HG03469 (cell line): ENCODE measurements at regions not wholly inside any gene's neighbourhood (a gene's known extent, or its start where the extent isn't known, plus 50 kb on each side); places are given as distances from the start of the nearest gene placed in this dataset.
"Not testable (repeated sequence)": the region's sequence is repeated elsewhere in the genome, so short reads cannot be mapped to it uniquely, and the experiment has no call there.

Source experiments
- ATAC-seq: cut with Tn5 transposase; IDR thresholded peaks from one replicate; pipeline ENCODE4 v1.9.1; 2021; ENCODE audit warnings: mild to moderate bottlenecking, moderate library complexity, moderate number of reproducible peaks; ENCODE audit not compliant: unreplicated experiment

DNA sequence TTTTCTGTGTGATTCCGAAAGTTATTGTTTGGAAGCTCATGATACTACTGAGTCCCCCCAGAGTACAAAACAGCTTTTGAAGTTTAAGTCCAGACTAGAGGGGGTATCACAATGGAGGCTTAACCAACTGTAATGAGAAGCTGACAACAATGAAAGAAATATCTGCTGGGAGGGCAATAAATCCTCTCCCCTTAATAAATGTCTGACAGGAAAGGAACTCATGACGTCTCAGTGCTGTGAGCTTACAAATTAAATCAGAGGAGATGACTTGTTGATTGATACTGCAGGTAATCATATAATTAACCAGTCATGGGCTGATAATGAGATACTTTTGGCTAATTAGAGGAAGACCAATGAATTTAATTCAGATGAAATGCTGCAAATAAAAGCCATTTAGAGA, 102.6 kb upstream of the WDR11 start:
- no peak for ATAC-seq

DNA sequence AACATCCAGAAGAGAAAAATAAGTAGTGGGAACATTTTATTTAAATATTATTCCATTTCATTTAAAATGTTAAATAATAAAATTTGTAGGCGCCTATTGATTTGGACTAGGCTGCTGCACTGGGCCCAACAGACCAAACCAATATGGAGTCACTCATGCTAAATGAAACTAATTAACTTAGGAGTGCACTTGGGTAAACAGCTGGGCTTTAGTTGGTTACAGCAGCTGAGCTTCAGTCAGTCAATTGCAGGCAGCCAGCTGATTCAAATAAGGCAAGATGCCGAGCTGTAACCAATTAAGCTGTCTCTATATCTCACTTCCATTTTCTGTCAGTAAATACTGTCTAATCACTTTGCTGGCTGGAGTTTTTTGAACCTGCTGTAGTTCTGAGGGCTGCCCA, 102.1 kb upstream of the WDR11 start:
- no peak for ATAC-seq

DNA sequence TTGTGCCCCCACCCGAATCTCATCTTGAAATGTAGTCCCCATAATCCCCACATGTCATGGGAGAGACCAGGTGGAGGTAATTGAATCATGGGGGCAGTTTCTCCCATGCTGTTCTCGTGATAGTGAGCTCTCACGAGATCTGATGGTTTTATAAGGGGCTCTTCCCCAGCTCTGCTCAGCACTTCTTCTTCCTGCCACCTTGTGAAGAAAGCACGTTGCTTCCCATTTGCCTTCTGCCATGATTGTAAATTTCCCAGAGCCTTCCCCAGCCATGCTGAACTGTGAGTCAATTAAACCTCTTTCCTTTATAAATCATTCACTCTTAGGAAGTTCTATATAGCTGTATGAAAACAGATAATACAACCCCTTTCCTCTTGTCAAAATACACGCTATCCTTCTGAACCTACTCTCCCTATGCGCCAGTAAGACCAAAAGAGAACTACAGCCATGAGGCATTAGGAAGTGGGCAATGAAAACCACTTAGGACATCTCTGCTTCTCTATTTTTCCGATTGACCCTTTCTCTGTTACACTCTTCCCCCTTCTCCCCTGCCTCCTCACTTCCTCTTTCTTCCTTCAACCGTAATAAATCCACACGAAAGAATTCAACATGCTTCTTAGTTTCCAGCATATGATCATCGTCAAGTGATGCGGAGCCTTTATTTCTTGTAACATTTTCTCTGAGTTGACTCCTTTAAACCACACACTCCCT, 101.2 kb upstream of the WDR11 start:
- no peak for ATAC-seq

DNA sequence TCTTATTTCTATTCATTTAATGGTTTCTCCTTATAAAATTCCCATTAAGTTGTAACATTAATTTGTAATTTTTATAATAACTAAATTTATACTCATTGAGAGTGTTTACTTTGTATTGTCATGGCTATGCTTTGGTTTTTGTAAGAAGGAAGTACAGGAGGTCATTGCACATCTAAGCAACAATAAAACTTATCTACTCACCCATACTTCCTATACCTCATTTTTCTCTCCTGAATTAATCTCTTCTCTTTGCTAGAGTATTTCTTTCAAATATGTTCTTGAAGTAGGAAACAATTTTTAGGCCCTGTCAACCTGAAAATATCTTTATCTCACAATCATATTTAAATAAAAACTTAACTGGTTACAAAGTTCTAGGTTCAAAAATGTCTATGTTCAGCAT, 95.4 kb upstream of the WDR11 start:
- no peak for ATAC-seq

DNA sequence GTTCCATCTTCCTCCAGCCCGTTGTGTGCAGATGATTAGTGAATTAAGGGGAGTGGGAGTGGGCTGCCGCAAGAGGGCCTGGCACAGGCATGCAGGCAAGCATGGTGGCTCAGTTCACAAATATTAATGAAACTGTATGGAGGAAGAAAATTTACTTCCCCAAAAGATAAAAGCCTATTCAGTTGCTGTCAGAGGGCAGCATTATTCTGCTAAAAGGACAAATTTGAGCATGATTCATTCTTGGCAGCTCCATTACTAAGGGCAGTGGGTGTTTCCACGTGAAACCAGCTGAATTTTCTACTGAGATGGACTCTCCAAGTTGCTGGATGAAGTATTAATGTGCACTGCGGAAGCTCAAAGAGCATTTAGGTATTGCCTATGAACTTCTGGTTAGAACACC, 90.9 kb upstream of the WDR11 start:
- ATAC-seq, result no peak

DNA sequence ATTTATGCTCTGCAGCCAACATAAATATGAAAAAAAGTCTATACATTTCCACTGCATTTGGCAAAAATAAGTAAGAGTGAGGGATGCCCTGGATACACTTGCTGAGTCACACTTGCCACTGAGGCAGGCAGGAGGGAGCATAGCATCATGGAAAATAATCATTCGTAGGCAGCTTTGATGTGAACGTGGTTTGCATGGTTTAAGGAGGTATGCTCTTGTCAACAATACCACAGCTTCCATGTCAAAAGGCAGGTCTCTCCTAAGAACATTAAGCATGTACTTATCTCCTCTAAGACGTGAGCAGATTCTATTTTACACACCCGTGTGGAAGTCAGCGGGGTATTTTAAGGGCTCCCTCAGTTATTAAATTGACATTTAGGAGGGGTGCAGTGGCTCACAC, 89.2 kb upstream of the WDR11 start:
- ATAC-seq, result no peak

DNA sequence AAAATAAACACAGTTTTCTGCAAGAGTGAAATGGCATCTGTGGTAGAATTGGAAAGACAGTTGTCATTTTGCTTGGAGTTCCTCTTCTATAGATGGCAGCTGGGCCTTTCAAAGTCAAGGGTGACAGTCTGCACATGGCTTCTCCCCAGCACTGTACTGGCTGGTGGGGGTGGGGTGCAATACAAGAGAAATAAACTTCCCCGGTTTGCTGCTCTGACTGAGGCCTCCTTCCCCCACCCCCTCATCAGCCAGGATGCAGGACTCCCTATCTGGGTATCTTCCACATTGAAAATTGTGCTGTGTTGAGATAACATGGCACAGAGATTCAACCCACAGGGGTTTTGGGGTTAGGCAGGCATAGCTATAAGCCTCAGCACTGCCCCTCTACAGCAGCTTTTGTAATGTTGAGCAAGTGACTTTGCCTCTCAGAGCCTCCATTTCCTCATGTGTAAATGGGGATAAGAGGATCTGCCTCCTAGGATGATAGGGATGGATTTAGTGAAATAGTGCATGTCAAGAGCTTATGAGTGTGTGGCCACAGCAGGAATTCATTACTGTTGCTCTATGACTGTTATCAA, 85.8 kb upstream of the WDR11 start:
- no peak for ATAC-seq

DNA sequence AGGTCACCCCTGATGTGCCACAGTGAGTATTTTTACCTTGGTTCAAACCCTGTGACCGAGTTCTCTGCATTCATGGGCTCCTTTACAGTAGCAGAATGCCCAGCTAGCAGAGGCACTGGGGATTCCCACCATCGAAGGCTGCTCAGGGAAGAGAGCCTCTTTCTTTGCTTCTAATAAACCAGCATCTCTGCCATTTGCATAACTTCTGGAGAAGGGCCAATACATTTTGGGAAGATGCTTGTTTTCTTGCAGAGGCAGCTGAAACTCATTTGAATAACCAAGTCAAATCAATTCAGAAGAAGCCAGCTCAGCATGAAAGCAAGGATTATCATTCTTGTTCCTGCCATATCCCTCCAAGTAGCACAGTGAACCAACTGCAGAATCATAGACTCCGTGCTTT, 82.9 kb upstream of the WDR11 start:
- ATAC-seq, result no peak

DNA sequence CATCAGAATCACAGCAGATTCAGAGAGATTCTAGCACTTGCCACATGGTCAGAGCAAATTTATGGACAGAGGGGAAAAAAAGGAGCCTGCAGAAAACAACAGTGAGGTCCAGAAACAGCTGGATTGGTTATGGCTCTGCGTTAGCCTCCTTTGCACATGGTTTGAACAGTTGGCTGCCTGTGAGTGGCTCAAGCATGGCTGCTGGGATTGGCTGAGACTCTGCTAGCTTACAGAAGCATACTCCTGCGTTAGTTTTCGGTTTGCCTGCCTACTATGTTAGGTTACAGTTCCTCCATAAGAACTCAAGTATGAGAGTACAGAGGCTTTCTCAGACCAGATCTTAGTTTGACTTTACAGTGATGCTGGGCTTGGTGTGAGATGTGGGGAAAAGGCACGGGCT, 80.7 kb upstream of the WDR11 start:
- no peak for ATAC-seq

DNA sequence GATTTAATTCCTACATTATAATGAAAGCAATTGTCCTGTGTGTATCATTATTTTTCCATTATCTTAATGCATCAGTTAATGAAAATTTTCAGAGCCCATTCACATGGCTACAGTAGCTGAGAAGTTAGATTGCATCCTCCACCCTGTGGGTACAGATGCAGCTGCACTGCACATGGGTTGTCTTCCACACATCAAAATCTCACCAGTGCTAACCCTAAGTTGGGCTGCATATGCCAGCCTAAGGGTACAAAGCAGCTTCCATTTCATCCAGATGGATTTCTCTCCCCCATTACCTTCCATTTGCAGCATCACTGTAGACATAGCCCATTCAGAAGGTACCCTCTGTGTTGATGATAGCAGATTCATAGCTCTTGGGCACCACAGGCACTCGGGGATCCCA, 74.7 kb upstream of the WDR11 start:
- ATAC-seq, result no peak

DNA sequence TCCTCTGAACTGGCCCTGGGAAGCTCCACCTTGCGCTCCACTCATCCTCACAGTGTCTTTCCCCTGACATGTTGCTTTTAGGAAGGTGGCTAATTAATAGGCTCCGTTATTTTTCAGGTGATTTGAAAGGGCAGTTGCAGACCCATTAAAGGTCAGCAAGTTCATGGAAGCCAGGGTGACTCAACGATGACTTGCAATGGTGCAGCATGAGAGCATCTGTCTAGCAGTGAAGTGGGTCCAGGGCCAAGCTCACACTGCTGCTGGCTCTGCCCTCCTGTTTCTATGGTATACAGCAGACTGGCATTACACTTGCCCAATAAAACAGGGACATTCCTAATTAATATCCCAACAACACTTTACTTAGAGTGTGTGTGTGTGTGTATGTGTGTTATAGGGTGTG, 68.8 kb upstream of the WDR11 start:
- ATAC-seq, result no peak

DNA sequence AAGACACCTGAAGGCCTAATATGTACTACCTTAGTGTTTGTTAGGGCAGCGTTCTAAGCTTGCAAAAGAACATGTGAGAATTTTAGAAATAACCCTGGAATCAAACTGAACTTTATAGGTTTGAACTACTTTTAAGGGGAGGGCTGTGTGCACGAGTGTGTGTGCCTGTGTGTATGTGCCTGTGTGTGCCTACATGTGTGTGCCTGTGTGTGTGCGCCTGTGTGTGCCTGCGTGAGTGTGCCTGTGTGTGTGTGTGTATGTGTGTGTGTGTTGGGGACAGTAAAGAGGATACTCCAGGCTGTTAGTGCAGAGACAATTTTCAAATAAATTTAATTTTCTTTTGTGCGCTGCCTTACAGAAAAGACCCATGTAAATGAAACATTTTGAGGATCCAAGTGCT, 68.1 kb upstream of the WDR11 start:
- no peak for ATAC-seq

DNA sequence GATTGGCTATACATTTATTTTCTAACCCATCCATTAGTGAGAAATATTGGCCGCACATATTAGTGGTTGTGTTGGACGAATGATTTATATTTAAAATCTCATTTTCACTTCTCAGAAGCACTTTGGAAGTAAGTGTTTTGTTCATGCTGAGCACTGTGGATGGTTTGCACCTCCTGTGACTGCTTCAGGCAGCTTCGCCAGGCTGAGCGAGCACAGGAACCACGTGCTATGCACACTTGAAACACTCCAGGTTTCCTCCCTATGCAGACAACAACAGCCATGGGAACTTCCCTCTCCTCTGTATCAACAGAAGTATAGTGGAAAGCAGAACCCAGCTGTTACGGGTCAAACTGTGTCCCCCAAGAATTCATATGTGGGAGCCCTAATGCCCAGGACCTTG, 67.3 kb upstream of the WDR11 start:
- no peak for ATAC-seq

DNA sequence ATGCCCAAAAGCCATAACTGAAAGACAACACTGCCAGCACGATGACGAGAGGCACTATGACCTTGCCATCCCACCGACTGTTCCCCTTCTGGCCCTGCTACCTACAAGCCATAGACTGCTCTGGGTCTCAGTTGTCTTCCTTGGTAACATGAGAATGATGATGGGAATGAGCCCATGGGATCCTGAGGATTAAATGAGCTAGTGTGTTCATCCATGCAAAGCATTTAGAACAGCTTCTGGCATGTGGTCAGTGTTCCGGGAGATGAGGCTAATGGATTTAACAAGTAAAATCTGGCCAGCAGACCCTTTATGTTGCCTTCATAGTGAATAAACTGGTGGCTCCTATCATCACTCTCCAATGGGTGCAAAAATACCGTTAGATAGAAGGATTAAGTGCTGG, 62.4 kb upstream of the WDR11 start:
- no peak for ATAC-seq

DNA sequence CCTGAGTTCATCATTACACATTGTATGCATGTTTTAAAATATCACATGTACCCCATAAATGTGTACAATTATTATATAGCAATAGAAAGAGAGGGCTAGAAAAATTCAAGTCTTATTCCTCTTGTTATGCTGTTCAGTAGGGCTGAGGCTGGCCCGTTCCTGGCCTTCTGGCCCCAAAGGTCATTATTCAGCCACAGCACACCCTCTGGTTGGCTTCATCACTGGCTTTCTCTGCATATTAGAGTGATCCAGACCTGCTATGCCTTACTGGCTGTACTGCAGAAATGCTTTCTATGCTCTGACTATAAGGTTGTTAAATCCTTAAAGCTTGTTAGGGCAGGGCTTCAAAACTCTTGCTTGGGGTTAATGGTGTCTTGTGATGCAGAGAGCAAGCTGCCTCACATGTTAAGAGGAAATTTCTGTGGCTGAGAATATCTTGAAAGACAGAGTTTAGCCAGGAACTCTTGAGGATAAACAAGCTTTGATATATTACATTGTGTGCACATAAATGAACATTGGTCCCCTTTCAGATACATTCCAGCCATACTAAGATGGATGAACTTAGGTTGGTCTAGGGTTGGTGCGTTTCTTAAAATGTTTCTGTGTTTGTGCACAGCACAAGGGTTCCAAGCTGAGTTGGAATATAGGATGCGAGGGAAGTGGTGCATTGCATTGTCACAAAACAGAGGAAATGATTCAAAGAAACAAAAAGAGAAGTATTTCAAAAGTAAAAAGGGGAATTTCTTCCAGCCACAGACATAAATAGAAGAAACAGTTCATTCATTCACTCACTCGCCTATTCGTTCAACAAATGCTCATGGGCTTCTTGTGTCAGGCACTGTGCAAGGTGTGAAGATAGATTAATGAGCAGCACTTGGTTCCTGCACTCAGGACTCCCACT, 61.6 kb upstream of the WDR11 start:
- no peak for ATAC-seq

DNA sequence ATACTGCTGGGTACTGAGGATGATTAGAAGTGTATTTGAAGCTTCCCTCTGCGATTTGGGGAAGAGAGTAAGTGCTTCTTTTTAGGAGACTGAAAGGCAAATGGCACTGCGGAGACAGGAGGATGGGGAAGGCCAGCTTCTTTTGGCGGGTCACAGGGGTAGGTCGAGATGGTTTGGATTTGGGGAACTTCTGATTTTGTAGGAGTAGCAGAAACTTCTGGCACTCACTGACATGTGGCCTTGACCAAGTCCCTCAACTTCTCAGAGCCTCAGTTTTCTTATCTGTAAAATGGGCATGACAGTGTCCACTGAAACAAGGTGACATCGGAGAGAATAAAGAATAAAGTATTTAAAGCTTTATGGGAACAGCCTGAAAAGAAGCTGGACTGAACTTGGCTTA, 59.8 kb upstream of the WDR11 start:
- no peak for ATAC-seq

DNA sequence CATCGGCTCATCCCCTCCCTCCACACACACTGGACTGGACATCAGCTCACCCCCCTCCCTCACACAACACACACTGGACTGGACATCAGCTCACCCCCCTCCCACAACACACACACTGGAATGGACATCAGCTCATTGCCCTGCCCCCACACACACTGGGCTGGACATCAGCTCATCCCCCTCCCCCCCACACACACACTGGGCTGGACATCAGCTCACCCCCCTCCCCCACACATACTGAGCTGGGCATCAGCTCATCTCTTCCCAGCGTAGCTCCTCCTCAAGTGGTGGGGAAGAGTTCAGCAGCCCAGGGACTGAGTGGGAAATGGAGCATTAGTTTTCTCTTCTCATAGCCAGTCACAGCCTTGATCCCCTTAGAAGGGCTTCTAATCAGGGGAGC, 58.1 kb upstream of the WDR11 start:
- no peak for ATAC-seq

DNA sequence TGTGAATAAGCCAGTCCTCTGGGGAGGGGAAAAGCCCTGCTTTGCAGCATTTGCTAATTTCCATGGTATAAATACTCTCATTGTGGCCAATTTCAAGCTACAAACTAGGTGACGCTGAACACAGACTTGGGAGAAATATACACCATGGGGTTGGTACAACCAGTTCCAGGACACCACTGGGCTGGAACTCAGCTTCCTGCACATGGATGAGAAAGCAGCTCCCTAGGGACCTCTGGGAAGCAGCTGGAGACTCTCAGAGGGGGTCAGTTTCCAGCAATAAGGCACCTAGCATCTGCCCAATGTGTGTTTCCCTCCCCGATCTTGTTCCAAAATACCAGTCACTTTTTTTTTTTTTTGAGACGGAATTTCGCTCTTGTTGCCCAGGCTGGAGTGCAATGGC, 56.8 kb upstream of the WDR11 start:
- ATAC-seq, result no peak

DNA sequence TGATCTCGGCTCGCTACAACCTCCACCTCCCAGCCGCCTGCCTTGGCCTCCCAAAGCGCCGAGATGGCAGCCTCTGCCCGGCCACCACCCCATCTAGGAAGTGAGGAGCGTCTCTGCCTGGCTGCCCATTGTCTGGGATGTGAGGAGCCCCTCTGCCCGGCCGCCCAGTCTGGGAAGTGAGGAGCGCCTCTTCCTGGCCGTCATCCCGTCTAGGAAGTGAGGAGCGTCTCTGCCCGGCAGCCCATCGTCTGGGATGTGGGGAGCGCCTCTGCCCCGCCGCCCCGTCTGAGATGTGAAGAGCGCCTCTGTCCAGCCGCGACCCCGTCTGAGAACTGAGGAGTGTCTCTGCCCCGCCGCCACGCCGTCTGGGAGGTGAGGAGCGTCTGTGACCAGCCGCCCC, 52.9 kb upstream of the WDR11 start:
- ATAC-seq, result not testable (repeated sequence)

DNA sequence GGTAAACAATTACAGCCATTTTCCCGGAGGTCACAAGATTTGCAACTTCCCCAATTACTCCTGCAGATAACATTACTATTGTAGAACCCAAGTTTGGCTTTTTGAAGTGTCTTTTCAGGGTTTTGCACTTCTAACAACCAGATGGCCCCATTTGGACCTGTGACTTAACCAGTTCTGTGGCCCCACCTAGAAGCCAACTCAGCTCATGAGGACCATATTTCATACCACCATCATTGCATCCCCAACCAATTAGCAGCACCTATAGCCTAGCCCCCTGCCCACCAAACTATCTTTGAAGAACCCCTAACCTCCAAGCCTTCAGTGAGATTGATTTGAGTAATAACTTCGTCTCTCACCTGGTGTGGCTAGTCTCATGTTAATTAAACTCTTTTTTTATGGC, 51.3 kb upstream of the WDR11 start:
- no peak for ATAC-seq

DNA sequence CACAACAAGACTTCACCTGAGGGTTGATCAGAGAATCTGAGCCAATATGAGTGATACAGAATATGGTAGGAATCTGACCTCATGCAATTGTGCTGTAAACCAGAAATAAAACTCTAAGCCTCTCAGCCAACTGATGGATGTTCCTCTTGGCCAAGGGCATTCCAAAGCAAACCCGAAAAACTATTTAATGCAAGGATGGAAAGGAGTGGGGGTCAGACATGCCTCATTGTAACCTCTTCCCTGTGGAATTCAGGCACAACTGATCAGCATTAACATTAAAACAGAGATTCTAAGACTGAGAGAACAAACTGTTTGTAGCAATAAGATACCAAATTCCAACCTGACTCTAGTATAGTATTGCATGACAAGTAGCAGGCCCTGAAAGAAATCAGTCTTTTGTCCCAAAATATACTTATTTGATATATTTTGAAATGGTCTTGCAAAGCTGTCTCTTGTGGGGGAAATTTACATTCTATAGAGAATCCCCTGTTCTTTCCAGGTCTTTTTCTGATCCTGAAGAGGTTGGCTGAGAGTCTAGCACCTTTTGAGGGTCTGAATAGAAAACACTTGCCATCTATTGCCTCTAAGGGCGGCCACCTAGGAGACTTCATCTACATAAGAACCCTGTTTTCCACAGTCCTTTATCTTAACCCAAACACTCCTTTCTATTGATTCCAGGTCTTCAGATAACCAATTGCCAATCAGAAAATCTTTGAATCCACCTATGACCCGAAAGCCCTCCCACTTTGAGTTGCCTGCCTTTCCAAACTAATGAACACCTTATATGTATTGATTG, 50.4 kb upstream of the WDR11 start:
- ATAC-seq, result no peak
